GM12873 (cell line): ENCODE measurements at regions not wholly inside any gene's neighbourhood (a gene's known extent, or its start where the extent isn't known, plus 50 kb on each side); places are given as distances from the start of the nearest gene placed in this dataset.

Source experiments
- CTCF ChIP-seq: IDR thresholded peaks from 2 replicates; pipeline ENCODE4 v1.5.1; 2012; ENCODE audit warnings: low read depth, mild to moderate bottlenecking, moderate library complexity, low read length, control low read depth; ENCODE audit not compliant: insufficient read depth; ENCODE audit errors: missing control alignments

- no peak for TF ChIP-seq CTCF
Observed at GRCh38 chr11:92768121-92768840, 201.2 kb upstream of the MTNR1B start.

GRCh38 chr11:92769112-92769511 is 200.3 kb upstream of the MTNR1B start:
- TF ChIP-seq CTCF: no peak

GRCh38 chr11:92770419-92770818 is 199.0 kb upstream of the MTNR1B start:
- TF ChIP-seq CTCF: no peak

- TF ChIP-seq CTCF: no peak
Observed at GRCh38 chr11:92770981-92771380, 198.5 kb upstream of the MTNR1B start.

- no peak for TF ChIP-seq CTCF
Observed at GRCh38 chr11:92771701-92772100, 197.8 kb upstream of the MTNR1B start.

- no peak for TF ChIP-seq CTCF
Observed at GRCh38 chr11:92775003-92775676, 194.3 kb upstream of the MTNR1B start.

- TF ChIP-seq CTCF: no peak
Observed at GRCh38 chr11:92776676-92777075, 192.8 kb upstream of the MTNR1B start.
